ENCODE measurements at regions not wholly inside any gene's neighbourhood (a gene's known extent, or its start where the extent isn't known, plus 50 kb on each side); places are given as distances from the start of the nearest gene placed in this dataset.

- Histone ChIP-seq H3K27ac (no peak overlapping the region), H3K4me1 (no peaks in the 10 kb centered on the region), H3K36me3 (no peaks in the 10 kb centered on the region), H3K27me3 (no peaks in the 10 kb centered on the region), H3K9me3 (peaks cover 0 to 33% of the 10 kb centered on the region in 2 donors), H3K4me3 (no peak overlapping the region)
- ATAC-seq = no peak
- intact Hi-C loops (cut with DNase I) = no loop called here
- DNase-seq = no peak
- TF ChIP-seq, protein P1, sequence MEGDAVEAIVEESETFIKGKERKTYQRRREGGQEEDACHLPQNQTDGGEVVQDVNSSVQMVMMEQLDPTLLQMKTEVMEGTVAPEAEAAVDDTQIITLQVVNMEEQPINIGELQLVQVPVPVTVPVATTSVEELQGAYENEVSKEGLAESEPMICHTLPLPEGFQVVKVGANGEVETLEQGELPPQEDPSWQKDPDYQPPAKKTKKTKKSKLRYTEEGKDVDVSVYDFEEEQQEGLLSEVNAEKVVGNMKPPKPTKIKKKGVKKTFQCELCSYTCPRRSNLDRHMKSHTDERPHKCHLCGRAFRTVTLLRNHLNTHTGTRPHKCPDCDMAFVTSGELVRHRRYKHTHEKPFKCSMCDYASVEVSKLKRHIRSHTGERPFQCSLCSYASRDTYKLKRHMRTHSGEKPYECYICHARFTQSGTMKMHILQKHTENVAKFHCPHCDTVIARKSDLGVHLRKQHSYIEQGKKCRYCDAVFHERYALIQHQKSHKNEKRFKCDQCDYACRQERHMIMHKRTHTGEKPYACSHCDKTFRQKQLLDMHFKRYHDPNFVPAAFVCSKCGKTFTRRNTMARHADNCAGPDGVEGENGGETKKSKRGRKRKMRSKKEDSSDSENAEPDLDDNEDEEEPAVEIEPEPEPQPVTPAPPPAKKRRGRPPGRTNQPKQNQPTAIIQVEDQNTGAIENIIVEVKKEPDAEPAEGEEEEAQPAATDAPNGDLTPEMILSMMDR (IDR thresholded peaks at IDR 0.05) = no peak
Observed at GRCh38 chr7:9013940-9014339, 580.5 kb downstream of the NXPH1 start.

- DNase-seq = no peak
- intact Hi-C loops (cut with DNase I) = no loop called here
- TF ChIP-seq, protein P1 (IDR thresholded peaks at IDR 0.05) = no peak
Observed at GRCh38 chr7:9017286-9017685, 583.9 kb downstream of the NXPH1 start.

GRCh38 chr7:9022456-9022855 is 589.0 kb downstream of the NXPH1 start:
- DNase-seq (no peak), ATAC-seq (no peak)
- TF ChIP-seq, protein P1 (IDR thresholded peaks at IDR 0.05) = no peak
- intact Hi-C loops (cut with DNase I) = no loop called here
- H3K4me1 ChIP-seq = no peaks in the 10 kb centered on the region
- H3K27ac ChIP-seq = no peak overlapping the region
- no peak overlapping the region for H3K4me3 ChIP-seq
- H3K9me3 ChIP-seq = peaks cover 0 to 11% of the 10 kb centered on the region in 2 donors
- no peaks in the 10 kb centered on the region for H3K27me3 ChIP-seq
- no peaks in the 10 kb centered on the region for H3K36me3 ChIP-seq

More at GRCh38 chr7:9017286-9017685, 583.9 kb downstream of the NXPH1 start:
- no peak overlapping the region for H3K27ac ChIP-seq
- H3K27me3 ChIP-seq = no peaks in the 10 kb centered on the region
- H3K36me3 ChIP-seq = no peaks in the 10 kb centered on the region
- peaks cover 0 to 21% of the 10 kb centered on the region in 2 donors for H3K9me3 ChIP-seq
- no peaks in the 10 kb centered on the region for H3K4me1 ChIP-seq
- ATAC-seq = no peak
- H3K4me3 ChIP-seq = no peak overlapping the region

- ATAC-seq (no peak), DNase-seq (peak in 1 of 4 donors; percentile 19)
- intact Hi-C loops (cut with DNase I) = no loop called here
- Histone ChIP-seq H3K27me3 (no peaks in the 10 kb centered on the region), H3K4me3 (no peak overlapping the region), H3K36me3 (no peaks in the 10 kb centered on the region), H3K4me1 (no peaks in the 10 kb centered on the region), H3K9me3 (peaks cover 0 to 4% of the 10 kb centered on the region in 2 donors), H3K27ac (no peak overlapping the region)
- TF ChIP-seq, protein P1 (IDR thresholded peaks at IDR 0.05) = no peak
Observed at GRCh38 chr7:9023675-9024294, 590.4 kb downstream of the NXPH1 start.

- H3K4me1 ChIP-seq = no peaks in the 10 kb centered on the region
- TF ChIP-seq, protein P1 (IDR thresholded peaks at IDR 0.05) = no peak
- H3K27me3 ChIP-seq = no peaks in the 10 kb centered on the region
- no peak overlapping the region for H3K4me3 ChIP-seq
- intact Hi-C loops (cut with DNase I) = no loop called here
- no peak overlapping the region for H3K27ac ChIP-seq
- no peaks in the 10 kb centered on the region for H3K9me3 ChIP-seq
- no peak for DNase-seq
- no peak for ATAC-seq
- no peaks in the 10 kb centered on the region for H3K36me3 ChIP-seq
Observed at GRCh38 chr7:9026121-9026520, 592.7 kb downstream of the NXPH1 start.

Data from left lung (tissue), 4 donors.